Right atrium auricular region (tissue), 2 donors: ENCODE measurements at regions not wholly inside any gene's neighbourhood (a gene's known extent, or its start where the extent isn't known, plus 50 kb on each side); places are given as distances from the start of the nearest gene placed in this dataset.
"Not testable (repeated sequence)": the region's sequence is repeated elsewhere in the genome, so short reads cannot be mapped to it uniquely, and the experiment has no call there.

Experiments
- DNase-seq: peaks from one replicate; pipeline ENCODE4 v3.0.0-alpha.2; 2019; ENCODE audit warnings: low spot score
- H3K27ac ChIP-seq, 2 donors: fragments of 200-600 bp; sonication (generic); 1 replicate in 1 of 2; 2 replicates in 1 of 2; pipeline ENCODE4 v1.5.1; 2016 to 2019
- H3K27me3 ChIP-seq, 2 donors: fragments of 200-600 bp; sonication (generic); one replicate each; pipeline versions ENCODE4 v1.5.1 to v1.6.0; 2017 to 2019
- H3K36me3 ChIP-seq: fragments of 200-600 bp; sonication (generic); one replicate; pipeline ENCODE4 v1.5.1; 2016
- H3K4me1 ChIP-seq, 2 donors: fragments of 200-600 bp; sonication (generic); one replicate each; pipeline versions ENCODE4 v1.5.1 to v1.6.0; 2017 to 2019
- H3K4me3 ChIP-seq, 2 donors: fragments of 200-600 bp; sonication (generic); 1 replicate in 1 of 2; 2 replicates in 1 of 2; pipeline ENCODE4 v1.5.1; 2017 to 2019; ENCODE audit warnings: mild to moderate bottlenecking in 1 of 2, moderate library complexity in 1 of 2
- H3K9me3 ChIP-seq, 2 donors: fragments of 200-600 bp; sonication (generic); one replicate each; pipeline ENCODE4 v1.5.1; 2019
- TF ChIP-seq, protein P1 (sequence below), 2 donors: fragments of 200-600 bp; sonication (generic); IDR thresholded peaks; one replicate each; pipeline ENCODE4 v1.5.1; 2019; ENCODE audit warnings: antibody characterized with exemption in 2 of 2

DNA sequence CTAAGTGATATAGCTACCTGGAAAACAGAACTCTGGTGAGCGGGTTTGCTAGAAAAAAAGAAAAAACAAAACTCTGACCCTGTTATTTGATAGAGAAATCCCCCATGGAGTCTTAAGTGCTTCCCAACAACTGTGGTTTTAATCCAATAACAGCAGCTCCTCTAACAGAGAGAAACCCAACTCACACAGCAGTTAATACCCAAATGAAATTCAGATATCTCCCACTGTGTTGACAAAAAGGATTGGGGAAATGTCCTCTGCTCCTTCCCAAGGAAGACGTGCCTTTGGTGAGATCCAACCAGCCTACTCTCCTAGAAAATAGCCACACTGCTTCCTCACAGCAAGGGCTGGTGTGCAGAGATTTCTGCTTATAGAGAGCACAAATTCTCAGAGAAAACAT lies 200.4 kb upstream of the FBXL4 start:
- H3K27me3 ChIP-seq = no peaks in the 10 kb centered on the region
- TF ChIP-seq, protein P1, sequence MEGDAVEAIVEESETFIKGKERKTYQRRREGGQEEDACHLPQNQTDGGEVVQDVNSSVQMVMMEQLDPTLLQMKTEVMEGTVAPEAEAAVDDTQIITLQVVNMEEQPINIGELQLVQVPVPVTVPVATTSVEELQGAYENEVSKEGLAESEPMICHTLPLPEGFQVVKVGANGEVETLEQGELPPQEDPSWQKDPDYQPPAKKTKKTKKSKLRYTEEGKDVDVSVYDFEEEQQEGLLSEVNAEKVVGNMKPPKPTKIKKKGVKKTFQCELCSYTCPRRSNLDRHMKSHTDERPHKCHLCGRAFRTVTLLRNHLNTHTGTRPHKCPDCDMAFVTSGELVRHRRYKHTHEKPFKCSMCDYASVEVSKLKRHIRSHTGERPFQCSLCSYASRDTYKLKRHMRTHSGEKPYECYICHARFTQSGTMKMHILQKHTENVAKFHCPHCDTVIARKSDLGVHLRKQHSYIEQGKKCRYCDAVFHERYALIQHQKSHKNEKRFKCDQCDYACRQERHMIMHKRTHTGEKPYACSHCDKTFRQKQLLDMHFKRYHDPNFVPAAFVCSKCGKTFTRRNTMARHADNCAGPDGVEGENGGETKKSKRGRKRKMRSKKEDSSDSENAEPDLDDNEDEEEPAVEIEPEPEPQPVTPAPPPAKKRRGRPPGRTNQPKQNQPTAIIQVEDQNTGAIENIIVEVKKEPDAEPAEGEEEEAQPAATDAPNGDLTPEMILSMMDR (IDR thresholded peaks at IDR 0.05) = no peak
- H3K36me3 ChIP-seq = no peaks in the 10 kb centered on the region
- no peak for DNase-seq
- H3K4me1 ChIP-seq = no peaks in the 10 kb centered on the region
- H3K9me3 ChIP-seq = no peaks in the 10 kb centered on the region
- no peak overlapping the region for H3K4me3 ChIP-seq
- H3K27ac ChIP-seq = no peak overlapping the region

GRCh38 chr6:99147206-99147605 lies 199.5 kb upstream of the FBXL4 start:
- DNase-seq = no peak
- Histone ChIP-seq H3K4me3 (no peak overlapping the region), H3K4me1 (no peaks in the 10 kb centered on the region), H3K27me3 (no peaks in the 10 kb centered on the region), H3K27ac (no peak overlapping the region), H3K9me3 (no peaks in the 10 kb centered on the region), H3K36me3 (no peaks in the 10 kb centered on the region)
- TF ChIP-seq, protein P1 (IDR thresholded peaks at IDR 0.05) = no peak

DNA sequence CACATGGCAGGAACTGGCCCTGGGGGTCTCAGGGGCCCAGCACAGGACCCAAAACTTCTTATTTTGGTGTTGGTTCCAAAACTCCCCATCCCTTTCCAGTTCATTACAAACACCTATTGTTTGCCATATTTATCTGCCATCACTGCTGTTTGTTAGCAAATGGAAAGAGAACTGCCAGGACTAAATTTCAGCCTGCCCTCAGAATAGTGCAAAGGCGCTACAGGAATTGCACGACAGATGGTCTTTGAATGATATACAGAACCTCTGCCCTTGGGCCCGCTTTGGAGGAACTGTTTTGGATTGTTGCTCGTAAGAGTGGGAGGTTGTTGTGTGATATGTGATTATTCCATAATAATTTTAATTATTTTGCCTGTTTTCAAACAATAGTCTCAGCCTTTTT lies 199.0 kb upstream of the FBXL4 start:
- no peaks in the 10 kb centered on the region for H3K4me1 ChIP-seq
- no peak overlapping the region for H3K4me3 ChIP-seq
- no peaks in the 10 kb centered on the region for H3K27me3 ChIP-seq
- TF ChIP-seq, protein P1 (IDR thresholded peaks at IDR 0.05) = no peak
- no peaks in the 10 kb centered on the region for H3K36me3 ChIP-seq
- no peak overlapping the region for H3K27ac ChIP-seq
- H3K9me3 ChIP-seq = no peaks in the 10 kb centered on the region
- DNase-seq = no peak

DNA sequence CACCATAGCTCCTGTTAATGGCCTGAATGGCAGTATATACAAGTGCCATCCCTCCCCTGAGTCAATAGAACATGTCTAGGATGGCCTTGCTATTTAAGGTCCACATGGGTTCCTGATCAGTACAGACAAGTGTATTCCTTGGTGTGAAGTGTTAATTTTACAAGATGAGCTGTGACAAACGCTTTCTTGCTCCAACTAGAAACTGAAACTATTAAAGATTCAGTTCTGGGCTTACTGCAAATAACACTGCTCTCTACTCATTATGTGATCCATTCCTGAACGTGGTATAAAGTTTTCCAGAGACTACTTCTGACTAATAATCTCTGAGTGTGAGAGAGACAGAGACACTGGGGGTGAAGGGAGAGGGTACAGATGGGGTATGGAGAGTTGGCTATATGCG lies 198.0 kb upstream of the FBXL4 start:
- DNase-seq = no peak
- TF ChIP-seq, protein P1 (IDR thresholded peaks at IDR 0.05) = no peak

DNA sequence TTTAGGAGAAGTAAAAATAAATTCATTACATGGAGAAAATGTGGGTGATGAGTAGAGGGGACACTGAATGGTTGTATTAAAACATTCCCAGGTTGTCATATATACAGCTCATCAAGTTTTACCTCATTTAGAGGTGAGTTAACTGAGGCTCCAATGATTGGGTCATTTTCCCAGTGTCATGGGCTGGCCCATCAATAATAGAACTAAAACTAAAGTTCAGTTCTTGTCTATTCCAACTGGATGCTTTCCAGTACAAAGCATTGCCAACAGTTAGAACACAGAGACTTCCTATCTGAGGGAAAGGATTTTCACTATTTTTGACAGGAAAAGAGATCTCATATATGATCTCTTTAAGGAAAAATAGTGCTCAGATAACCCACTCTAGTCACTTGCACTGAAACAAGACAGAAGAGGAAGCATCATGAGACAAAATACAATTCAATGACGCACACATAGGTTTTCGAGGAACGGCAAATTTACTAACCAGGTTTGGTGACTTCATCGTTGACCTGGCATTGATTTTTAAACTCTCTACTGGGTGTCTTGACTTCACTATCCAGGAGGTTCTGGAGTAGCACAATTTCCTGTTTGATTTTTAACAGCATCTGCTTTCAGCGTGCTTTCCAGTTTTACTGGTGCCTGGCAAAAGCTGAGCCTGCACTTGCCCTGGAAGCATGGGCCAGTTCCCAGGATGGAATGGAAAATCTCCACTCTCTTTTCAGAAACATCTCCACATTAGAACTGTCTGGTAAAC lies 195.5 kb upstream of the FBXL4 start:
- Histone ChIP-seq H3K9me3 (no peaks in the 10 kb centered on the region), H3K4me1 (no peaks in the 10 kb centered on the region), H3K27me3 (no peaks in the 10 kb centered on the region), H3K36me3 (no peaks in the 10 kb centered on the region), H3K27ac (no peak overlapping the region), H3K4me3 (no peak overlapping the region)
- DNase-seq = no peak
- TF ChIP-seq, protein P1 (IDR thresholded peaks at IDR 0.05) = no peak

More for the DNA sequence above, 198.0 kb upstream of the FBXL4 start:
- Histone ChIP-seq H3K36me3 (no peaks in the 10 kb centered on the region), H3K27me3 (no peaks in the 10 kb centered on the region), H3K4me1 (no peaks in the 10 kb centered on the region), H3K9me3 (no peaks in the 10 kb centered on the region), H3K27ac (no peak overlapping the region), H3K4me3 (no peak overlapping the region)

- not testable (repeated sequence) for H3K4me3 ChIP-seq, H3K27me3 ChIP-seq, H3K36me3 ChIP-seq, DNase-seq, H3K27ac ChIP-seq, H3K9me3 ChIP-seq, H3K4me1 ChIP-seq
Measured at GRCh38 chr6:99141906-99142305, 194.2 kb upstream of the FBXL4 start.
